HCT116 (cell line): ENCODE measurements at regions not wholly inside any gene's neighbourhood (a gene's known extent, or its start where the extent isn't known, plus 50 kb on each side); places are given as distances from the start of the nearest gene placed in this dataset.

Source experiments
- ATAC-seq: fragments of 200-7000 bp; cut with Tn5 transposase; 2 replicates; pipeline ENCODE4 v1.9.1; 2020; ENCODE audit warnings: mild to moderate bottlenecking, moderate library complexity
- BruUV-seq: library from RNA; stranded (reverse); fragments of 400-500 nt; replicated peaks from 2 replicates; lab custom pipeline; 2021; lab: Mats Ljungman, UMichigan
- CTCF ChIA-PET: fragments of 300-600 bp; sonication (Branson Sonifier 250); formaldehyde crosslinking; loops from one replicate; lab custom pipeline; 2021; ENCODE audit warnings: antibody characterized with exemption; lab: Charles Lee
- POLR2A ChIA-PET: fragments of 300-600, 350-600 bp; sonication (Branson Sonifier 250); formaldehyde crosslinking; loops from one replicate; lab custom pipeline; 2021; ENCODE audit warnings: antibody characterized with exemption; lab: Charles Lee
- RAD21 ChIA-PET, 2 experiments: fragments of 300-600 bp; sonication (Branson Sonifier 250); formaldehyde crosslinking; loops; one replicate each; lab custom pipeline; 2023; ENCODE audit warnings: low total read pairs in 2 of 2; ENCODE audit not compliant: uncharacterized antibody in 2 of 2, unreplicated experiment in 2 of 2, low non-redundant PET in 1 of 2; lab: Charles Lee
- DNase-seq: peaks from one replicate; pipeline ENCODE4 v3.0.0-alpha.2; 2010; ENCODE audit warnings: low read depth, low spot score
- H2AFZ ChIP-seq: fragments of 200-600 bp; shearing (Covaris generic), sonication (generic); 2 replicates; pipeline ENCODE4 v1.6.1; 2017; ENCODE audit warnings: low read depth, mixed run types, mixed read lengths, antibody characterized with exemption, low read length; ENCODE audit not compliant: poor library complexity, severe bottlenecking
- H3K27ac ChIP-seq: 2 replicates; pipeline ENCODE4 v1.5.1; 2012; ENCODE audit warnings: low read depth, low read length
- H3K27me3 ChIP-seq: fragments of 200-600 bp; sonication (generic); 2 replicates; pipeline ENCODE4 v1.6.1; 2016; ENCODE audit warnings: mixed run types, low read length, mixed read lengths; ENCODE audit not compliant: insufficient read depth
- H3K36me3 ChIP-seq, 2 experiments: fragments of 200-500 bp in 1 of 2; fragments of 200-600 bp in 1 of 2; sonication (Bioruptor generic) in 1 of 2; sonication (generic) in 1 of 2; 2 replicates each; pipeline versions ENCODE4 v1.5.1 to v1.6.1; 2014 to 2016; ENCODE audit warnings: low read length in 2 of 2, inconsistent platforms in 1 of 2, mixed read lengths in 1 of 2, mixed run types in 1 of 2; ENCODE audit not compliant: insufficient read depth in 2 of 2, control insufficient read depth in 1 of 2
- H3K4me1 ChIP-seq, 2 experiments: fragments of 200-600 bp in 1 of 2; sonication (generic) in 1 of 2; 2 replicates each; pipeline versions ENCODE4 v1.5.1 to v1.6.1; 2012 to 2017; ENCODE audit warnings: low read length in 2 of 2, inconsistent platforms in 1 of 2, mild to moderate bottlenecking in 1 of 2, mixed read lengths in 1 of 2, mixed run types in 1 of 2, moderate library complexity in 1 of 2; ENCODE audit not compliant: insufficient read depth in 2 of 2, control insufficient read depth in 1 of 2
- H3K4me2 ChIP-seq: fragments of 200-600 bp; sonication (generic); 2 replicates; pipeline ENCODE4 v1.6.1; 2017; ENCODE audit warnings: mixed run types, low read length, mixed read lengths
- H3K4me3 ChIP-seq, 2 experiments: fragments of 200-600 bp in 1 of 2; sonication (generic) in 1 of 2; replicated peaks in 1 of 2; 2 replicates each; pipeline ENCODE4 v1.5.1; 2011 to 2016; ENCODE audit warnings: low read length in 2 of 2, control low read depth in 1 of 2, low read depth in 1 of 2, mild to moderate bottlenecking in 1 of 2, mixed read lengths in 1 of 2, mixed run types in 1 of 2
- H3K79me2 ChIP-seq: fragments of 200-600 bp; sonication (generic); 2 replicates; pipeline ENCODE4 v1.6.1; 2017; ENCODE audit warnings: mild to moderate bottlenecking, mixed run types, low read length, moderate library complexity, mixed read lengths; ENCODE audit not compliant: insufficient read depth
- H3K9ac ChIP-seq: fragments of 200-600 bp; sonication (generic); 2 replicates; pipeline ENCODE4 v1.6.1; 2016; ENCODE audit warnings: low read length, mixed read lengths
- H3K9me2 ChIP-seq: fragments of 200-600 bp; sonication (generic), shearing (Covaris generic); 2 replicates; pipeline ENCODE4 v1.6.1; 2017; ENCODE audit warnings: mixed run types, mild to moderate bottlenecking, moderate library complexity; ENCODE audit not compliant: insufficient read depth
- H3K9me3 ChIP-seq, 2 experiments: fragments of 200-500 bp in 1 of 2; fragments of 200-600 bp in 1 of 2; sonication (Bioruptor generic) in 1 of 2; sonication (generic) in 1 of 2; 2 replicates each; pipeline ENCODE4 v1.6.1; 2014 to 2017; ENCODE audit warnings: low read length in 2 of 2, mixed read lengths in 2 of 2, inconsistent platforms in 1 of 2, low read depth in 1 of 2, mild to moderate bottlenecking in 1 of 2, mixed run types in 1 of 2, moderate library complexity in 1 of 2; ENCODE audit not compliant: control insufficient read depth in 1 of 2, insufficient read depth in 1 of 2
- H4K20me1 ChIP-seq: fragments of 200-600 bp; sonication (generic), shearing (Covaris generic); 2 replicates; pipeline ENCODE4 v1.6.1; 2017; ENCODE audit warnings: mixed run types, mild to moderate bottlenecking, moderate library complexity; ENCODE audit not compliant: insufficient read depth
- CBX3 ChIP-seq: IDR thresholded peaks from 2 replicates; pipeline ENCODE4 v1.6.1; 2012; ENCODE audit warnings: low read depth
- EGR1 ChIP-seq: IDR thresholded peaks from 2 replicates; pipeline ENCODE4 v1.6.1; 2012; ENCODE audit warnings: low read depth
- POLR2AphosphoS5 ChIP-seq: IDR thresholded peaks from 2 replicates; pipeline ENCODE4 v1.6.1; 2011; ENCODE audit warnings: mild to moderate bottlenecking, low read depth, low read length, moderate library complexity
- RAD21 ChIP-seq: IDR thresholded peaks from 2 replicates; pipeline ENCODE4 v1.6.1; 2012; ENCODE audit warnings: low read depth, mild to moderate bottlenecking
- SP1 ChIP-seq: IDR thresholded peaks from 2 replicates; pipeline ENCODE4 v1.6.1; 2012; ENCODE audit warnings: low read depth
- ZFX ChIP-seq: fragments of 450-650 bp; IDR thresholded peaks from 2 replicates; pipeline ENCODE4 v1.6.1; 2017
- intact Hi-C: fragments of 100-400 bp; cut with micrococcal nuclease; formaldehyde crosslinking; loops from 2 replicates; pipeline ENCODE4 v1.10.0; 2022
- TF ChIP-seq, protein P1 (sequence below): IDR thresholded peaks from 2 replicates; pipeline ENCODE4 v1.6.1; 2012; ENCODE audit warnings: low read depth
- TF ChIP-seq, protein P2 (sequence below), 3 experiments: fragments of 200-600 bp in 1 of 3; sonication (generic) in 1 of 3; IDR thresholded peaks in 2 of 3; conservative IDR thresholded peaks in 1 of 3; 2 replicates each; pipeline ENCODE4 v1.5.1; 2012 to 2017; ENCODE audit warnings: low read depth in 2 of 3, low read length in 2 of 3, antibody characterized with exemption in 1 of 3, borderline replicate concordance in 1 of 3, control low read depth in 1 of 3, mild to moderate bottlenecking in 1 of 3, mixed read lengths in 1 of 3, mixed run types in 1 of 3, moderate library complexity in 1 of 3; ENCODE audit not compliant: insufficient read depth in 1 of 3
- TF ChIP-seq, protein P3 (sequence below): IDR thresholded peaks from 2 replicates; pipeline ENCODE4 v1.6.1; 2012

DNA sequence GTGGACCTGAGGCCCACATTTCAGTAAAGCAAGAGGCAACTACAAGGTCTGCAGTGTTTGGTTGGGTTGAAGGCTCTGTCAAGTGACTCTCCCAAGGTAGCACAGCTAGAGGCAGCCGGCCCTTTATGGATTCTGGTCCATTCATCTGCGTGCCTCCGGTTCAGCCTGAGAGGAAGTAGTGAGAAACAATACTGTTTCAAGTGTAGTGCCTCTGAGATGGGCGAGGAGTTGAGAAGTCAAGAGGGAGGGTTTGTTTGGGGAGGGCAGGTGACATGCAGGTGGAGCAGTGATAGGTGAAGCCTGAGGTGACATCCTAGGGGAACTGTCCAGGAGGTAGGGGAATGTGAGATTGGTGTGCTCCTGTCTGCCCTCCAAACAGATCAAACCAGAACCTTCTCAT, 933.5 kb downstream of the VRK1 start:
- Histone ChIP-seq H3K4me1 (no peaks in the 10 kb centered on the region), H3K36me3 (no peaks in the 10 kb centered on the region), H3K27ac (no peak overlapping the region), H3K9me3 (no peaks in the 10 kb centered on the region), H3K27me3 (no peaks in the 10 kb centered on the region), H3K9ac (no peak overlapping the region), H3K4me2 (no peak overlapping the region), H3K79me2 (no peaks in the 10 kb centered on the region), H2AFZ (no peak overlapping the region), H3K4me3 (no peak overlapping the region), H3K9me2 (no peaks in the 10 kb centered on the region), H4K20me1 (no peaks in the 10 kb centered on the region)
- ChIA-PET CTCF (no interaction called here), RAD21 (no interaction called here), POLR2A (no interaction called here)
- no peak for ATAC-seq
- intact Hi-C loops = no loop called here
- TF ChIP-seq SP1 (no peak), CBX3 (no peak), ZFX (no peak), EGR1 (no peak), POLR2AphosphoS5 (no peak), RAD21 (no peak)
- TF ChIP-seq, protein P1, sequence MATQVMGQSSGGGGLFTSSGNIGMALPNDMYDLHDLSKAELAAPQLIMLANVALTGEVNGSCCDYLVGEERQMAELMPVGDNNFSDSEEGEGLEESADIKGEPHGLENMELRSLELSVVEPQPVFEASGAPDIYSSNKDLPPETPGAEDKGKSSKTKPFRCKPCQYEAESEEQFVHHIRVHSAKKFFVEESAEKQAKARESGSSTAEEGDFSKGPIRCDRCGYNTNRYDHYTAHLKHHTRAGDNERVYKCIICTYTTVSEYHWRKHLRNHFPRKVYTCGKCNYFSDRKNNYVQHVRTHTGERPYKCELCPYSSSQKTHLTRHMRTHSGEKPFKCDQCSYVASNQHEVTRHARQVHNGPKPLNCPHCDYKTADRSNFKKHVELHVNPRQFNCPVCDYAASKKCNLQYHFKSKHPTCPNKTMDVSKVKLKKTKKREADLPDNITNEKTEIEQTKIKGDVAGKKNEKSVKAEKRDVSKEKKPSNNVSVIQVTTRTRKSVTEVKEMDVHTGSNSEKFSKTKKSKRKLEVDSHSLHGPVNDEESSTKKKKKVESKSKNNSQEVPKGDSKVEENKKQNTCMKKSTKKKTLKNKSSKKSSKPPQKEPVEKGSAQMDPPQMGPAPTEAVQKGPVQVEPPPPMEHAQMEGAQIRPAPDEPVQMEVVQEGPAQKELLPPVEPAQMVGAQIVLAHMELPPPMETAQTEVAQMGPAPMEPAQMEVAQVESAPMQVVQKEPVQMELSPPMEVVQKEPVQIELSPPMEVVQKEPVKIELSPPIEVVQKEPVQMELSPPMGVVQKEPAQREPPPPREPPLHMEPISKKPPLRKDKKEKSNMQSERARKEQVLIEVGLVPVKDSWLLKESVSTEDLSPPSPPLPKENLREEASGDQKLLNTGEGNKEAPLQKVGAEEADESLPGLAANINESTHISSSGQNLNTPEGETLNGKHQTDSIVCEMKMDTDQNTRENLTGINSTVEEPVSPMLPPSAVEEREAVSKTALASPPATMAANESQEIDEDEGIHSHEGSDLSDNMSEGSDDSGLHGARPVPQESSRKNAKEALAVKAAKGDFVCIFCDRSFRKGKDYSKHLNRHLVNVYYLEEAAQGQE = no peak
- TF ChIP-seq, protein P2, sequence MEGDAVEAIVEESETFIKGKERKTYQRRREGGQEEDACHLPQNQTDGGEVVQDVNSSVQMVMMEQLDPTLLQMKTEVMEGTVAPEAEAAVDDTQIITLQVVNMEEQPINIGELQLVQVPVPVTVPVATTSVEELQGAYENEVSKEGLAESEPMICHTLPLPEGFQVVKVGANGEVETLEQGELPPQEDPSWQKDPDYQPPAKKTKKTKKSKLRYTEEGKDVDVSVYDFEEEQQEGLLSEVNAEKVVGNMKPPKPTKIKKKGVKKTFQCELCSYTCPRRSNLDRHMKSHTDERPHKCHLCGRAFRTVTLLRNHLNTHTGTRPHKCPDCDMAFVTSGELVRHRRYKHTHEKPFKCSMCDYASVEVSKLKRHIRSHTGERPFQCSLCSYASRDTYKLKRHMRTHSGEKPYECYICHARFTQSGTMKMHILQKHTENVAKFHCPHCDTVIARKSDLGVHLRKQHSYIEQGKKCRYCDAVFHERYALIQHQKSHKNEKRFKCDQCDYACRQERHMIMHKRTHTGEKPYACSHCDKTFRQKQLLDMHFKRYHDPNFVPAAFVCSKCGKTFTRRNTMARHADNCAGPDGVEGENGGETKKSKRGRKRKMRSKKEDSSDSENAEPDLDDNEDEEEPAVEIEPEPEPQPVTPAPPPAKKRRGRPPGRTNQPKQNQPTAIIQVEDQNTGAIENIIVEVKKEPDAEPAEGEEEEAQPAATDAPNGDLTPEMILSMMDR (IDR thresholded peaks at IDR 0.05 in 2 of 3, conservative IDR thresholded peaks at IDR 0.05 in 1 of 3; ENCODE audit: borderline replicate concordance in 1 of 3, insufficient read depth in 1 of 3, low read depth in 2 of 3, low read length in 2 of 3) = no peak
- TF ChIP-seq, protein P3, sequence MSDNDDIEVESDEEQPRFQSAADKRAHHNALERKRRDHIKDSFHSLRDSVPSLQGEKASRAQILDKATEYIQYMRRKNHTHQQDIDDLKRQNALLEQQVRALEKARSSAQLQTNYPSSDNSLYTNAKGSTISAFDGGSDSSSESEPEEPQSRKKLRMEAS = no peak
- DNase-seq = no peak
- no TSS peak for BruUV-seq
